GM12892 (cell line): ENCODE measurements at regions not wholly inside any gene's neighbourhood (a gene's known extent, or its start where the extent isn't known, plus 50 kb on each side); places are given as distances from the start of the nearest gene placed in this dataset.

ENCODE experiments used
- POLR2A ChIP-seq: IDR thresholded peaks from 2 replicates; pipeline ENCODE4 v1.6.1; 2011; ENCODE audit warnings: low read depth, low read length, control low read depth
- TAF1 ChIP-seq: IDR thresholded peaks from 2 replicates; pipeline ENCODE4 v1.6.1; 2011; ENCODE audit warnings: low read depth, mild to moderate bottlenecking, control low read depth, low read length, borderline replicate concordance

GRCh38 chr1:118487932-118488331, 302.9 kb upstream of the SPAG17 start:
- TF ChIP-seq POLR2A (no peak), TAF1 (no peak)
